Psoas muscle (tissue), 7 donors: ENCODE measurements at regions not wholly inside any gene's neighbourhood (a gene's known extent, or its start where the extent isn't known, plus 50 kb on each side); places are given as distances from the start of the nearest gene placed in this dataset.

ENCODE experiments used
- ATAC-seq, 4 donors: fragments of 200-7000 bp; cut with Tn5 transposase; one replicate each; pipeline ENCODE4 v1.9.1; 2020; ENCODE audit warnings: moderate library complexity in 3 of 4, mild to moderate bottlenecking in 2 of 4
- DNase-seq, 2 donors: peaks; one replicate each; pipeline ENCODE4 v3.0.0-alpha.2; 2020
- H3K27ac ChIP-seq: fragments of 200-600 bp; one replicate; pipeline ENCODE4 v1.8.0; 2022
- H3K27me3 ChIP-seq, 3 donors: fragments of 200-600 bp in 1 of 3; one replicate each; pipeline versions ENCODE4 v1.6.1 to v1.8.0; 2013 to 2022; ENCODE audit warnings: low read length in 2 of 3, mild to moderate bottlenecking in 2 of 3, moderate library complexity in 1 of 3; ENCODE audit not compliant: insufficient read depth in 3 of 3
- H3K36me3 ChIP-seq, 2 donors: fragments of 200-600 bp in 1 of 2; one replicate each; pipeline versions ENCODE4 v1.6.1 to v1.8.0; 2013 to 2022; ENCODE audit warnings: low read depth in 1 of 2, mild to moderate bottlenecking in 1 of 2, moderate library complexity in 1 of 2; ENCODE audit not compliant: insufficient read depth in 1 of 2
- H3K4me1 ChIP-seq: fragments of 200-600 bp; one replicate; pipeline ENCODE4 v1.8.0; 2022
- H3K4me3 ChIP-seq: fragments of 200-600 bp; one replicate; pipeline ENCODE4 v1.8.0; 2022; ENCODE audit warnings: mild to moderate bottlenecking
- H3K9me3 ChIP-seq: fragments of 200-600 bp; one replicate; pipeline ENCODE4 v1.8.0; 2022
- CTCF ChIP-seq: fragments of 200-600 bp; IDR thresholded peaks from one replicate; pipeline ENCODE4 v1.8.0; 2022; ENCODE audit warnings: antibody characterized with exemption
- WGBS, 3 donors: extraction: QIAGEN DNeasy Blood & Tissue Kit; methylation state at CpG; one replicate each; pipeline versions ENCODE4 v1.1.6 to v1.1.7; 2013; 5-methylcytosine and 5-hydroxymethylcytosine counted together
- intact Hi-C, 2 donors: fragments of 100-400 bp; cut with DNase I; formaldehyde crosslinking; loops; one replicate each; pipeline versions ENCODE4 v1.11.0 to v1.14.2; 2022
- donor health status: healthy with polysubstance abuse.
- donor health status: DM: no; HTN: no; CAD: no; lungs with moderate emphysema.
- donor health status: Bipolar disorder and iron deficiency.
- donor health status: healthy.
- donor health status: DM: yes; HTN: yes; CAD: no.
- donor health status: DM: no; HTN: no; CAD: no.
- donor health status: DM: yes; HTN: yes; CAD: no.

GRCh38 chr2:201965550-201965949, 68.1 kb upstream of the FZD7 start:
- no peak for TF ChIP-seq CTCF
- intact Hi-C loops: no loop called here
- ATAC-seq: no peak
- no peak for DNase-seq
- no peak overlapping the region for H3K4me3 ChIP-seq
- H3K4me1 ChIP-seq: no peaks in the 10 kb centered on the region
- H3K27ac ChIP-seq: no peak overlapping the region
- H3K27me3 ChIP-seq: no peaks in the 10 kb centered on the region
- H3K9me3 ChIP-seq: no peaks in the 10 kb centered on the region
- no peaks in the 10 kb centered on the region for H3K36me3 ChIP-seq
- WGBS, 3 donors: 89 to 91% (median 90%) methylated on average over 3 of the region's 3 CpGs

GRCh38 chr2:201966691-201967438, 66.8 kb upstream of the FZD7 start:
- no peak for ATAC-seq
- Histone ChIP-seq H3K9me3 (no peaks in the 10 kb centered on the region), H3K36me3 (no peaks in the 10 kb centered on the region), H3K4me1 (no peaks in the 10 kb centered on the region), H3K27me3 (no peaks in the 10 kb centered on the region), H3K27ac (no peak overlapping the region), H3K4me3 (no peak overlapping the region)
- 64 to 75% (median 67%) methylated on average over 17 to 18 of the region's 18 CpGs for WGBS, 3 donors
- DNase-seq: no peak
- intact Hi-C loops: no loop called here
- TF ChIP-seq CTCF: no peak

GRCh38 chr2:201968050-201968449, 65.6 kb upstream of the FZD7 start:
- WGBS, 3 donors: 91 to 97% (median 93%) methylated on average over 6 of the region's 6 CpGs
- ATAC-seq (no peak), DNase-seq (no peak)
- H3K27ac ChIP-seq: no peak overlapping the region
- H3K36me3 ChIP-seq: no peaks in the 10 kb centered on the region
- H3K9me3 ChIP-seq: no peaks in the 10 kb centered on the region
- H3K27me3 ChIP-seq: no peaks in the 10 kb centered on the region
- intact Hi-C loops: no loop called here
- TF ChIP-seq CTCF: no peak
- H3K4me1 ChIP-seq: no peaks in the 10 kb centered on the region
- no peak overlapping the region for H3K4me3 ChIP-seq

GRCh38 chr2:201968476-201968875, 65.2 kb upstream of the FZD7 start:
- Histone ChIP-seq H3K4me3 (no peak overlapping the region), H3K36me3 (no peaks in the 10 kb centered on the region), H3K9me3 (no peaks in the 10 kb centered on the region), H3K27me3 (no peaks in the 10 kb centered on the region), H3K4me1 (no peaks in the 10 kb centered on the region), H3K27ac (no peak overlapping the region)
- WGBS, 3 donors: 86 to 92% (median 91%) methylated on average over 8 to 10 of the region's 10 CpGs
- ATAC-seq (no peak), DNase-seq (no peak)
- intact Hi-C loops: no loop called here
- TF ChIP-seq CTCF: no peak
